NCI-H2107 (cell line): ENCODE measurements at regions not wholly inside any gene's neighbourhood (a gene's known extent, or its start where the extent isn't known, plus 50 kb on each side); places are given as distances from the start of the nearest gene placed in this dataset.
"Not testable (repeated sequence)": the region's sequence is repeated elsewhere in the genome, so short reads cannot be mapped to it uniquely, and the experiment has no call there.

Source experiments
- DNase-seq: peaks from one replicate; lab custom pipeline; 2025; lab: John Stamatoyannopoulos, UW

- DNase-seq: no peak
These were observed 156.3 kb downstream of the VSIG4 start for GRCh38 chrX:65883556-65883955.

GRCh38 chrX:65879977-65880799, 159.7 kb downstream of the VSIG4 start:
- DNase-seq: no peak

- DNase-seq: no peak
These were observed 161.4 kb downstream of the VSIG4 start for GRCh38 chrX:65878456-65878855.

DNA sequence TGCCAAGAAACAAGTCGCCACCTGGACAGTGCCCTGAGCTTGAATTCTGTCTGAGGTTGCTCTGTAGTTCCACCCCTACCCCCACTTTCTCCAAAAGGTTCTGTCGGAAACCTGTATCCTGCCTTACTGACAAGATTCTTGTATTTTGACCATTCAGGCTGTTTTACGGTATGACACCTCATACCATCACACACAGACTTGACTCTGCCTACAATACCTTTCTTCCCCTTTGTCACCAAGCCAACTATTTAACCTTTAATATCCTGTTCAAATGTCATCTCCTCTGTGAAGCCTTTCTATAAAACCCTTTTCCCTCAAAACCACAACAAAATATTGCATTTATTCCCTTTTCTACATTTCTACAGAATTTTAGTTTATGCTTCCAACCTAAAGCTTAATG, 161.9 kb downstream of the VSIG4 start:
- DNase-seq: no peak

GRCh38 chrX:65875614-65876013, 164.3 kb downstream of the VSIG4 start:
- DNase-seq: not testable (repeated sequence)

DNA sequence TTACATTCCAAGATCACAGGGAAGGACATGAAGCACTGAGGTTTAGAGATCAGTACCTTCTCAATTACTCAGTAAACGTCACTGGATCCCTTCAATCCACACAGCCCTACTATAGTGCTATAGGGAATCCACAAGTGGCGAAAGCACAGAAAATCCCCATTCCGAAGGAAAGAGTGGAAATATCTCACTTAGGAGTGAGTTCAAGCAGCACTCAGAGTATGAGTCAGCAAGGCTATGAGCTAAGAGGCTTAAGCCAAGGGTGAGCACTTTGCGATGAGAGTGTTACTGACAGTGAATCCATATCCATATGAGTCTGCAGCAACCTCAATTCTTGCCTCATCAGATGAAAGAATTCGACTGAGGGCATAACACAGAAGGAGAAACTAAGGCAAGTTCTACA, 165.1 kb downstream of the VSIG4 start:
- DNase-seq: no peak

GRCh38 chrX:65874110-65874509, 165.8 kb downstream of the VSIG4 start:
- no peak for DNase-seq

- no peak for DNase-seq
These were observed 166.5 kb downstream of the VSIG4 start for GRCh38 chrX:65873385-65873784.

DNA sequence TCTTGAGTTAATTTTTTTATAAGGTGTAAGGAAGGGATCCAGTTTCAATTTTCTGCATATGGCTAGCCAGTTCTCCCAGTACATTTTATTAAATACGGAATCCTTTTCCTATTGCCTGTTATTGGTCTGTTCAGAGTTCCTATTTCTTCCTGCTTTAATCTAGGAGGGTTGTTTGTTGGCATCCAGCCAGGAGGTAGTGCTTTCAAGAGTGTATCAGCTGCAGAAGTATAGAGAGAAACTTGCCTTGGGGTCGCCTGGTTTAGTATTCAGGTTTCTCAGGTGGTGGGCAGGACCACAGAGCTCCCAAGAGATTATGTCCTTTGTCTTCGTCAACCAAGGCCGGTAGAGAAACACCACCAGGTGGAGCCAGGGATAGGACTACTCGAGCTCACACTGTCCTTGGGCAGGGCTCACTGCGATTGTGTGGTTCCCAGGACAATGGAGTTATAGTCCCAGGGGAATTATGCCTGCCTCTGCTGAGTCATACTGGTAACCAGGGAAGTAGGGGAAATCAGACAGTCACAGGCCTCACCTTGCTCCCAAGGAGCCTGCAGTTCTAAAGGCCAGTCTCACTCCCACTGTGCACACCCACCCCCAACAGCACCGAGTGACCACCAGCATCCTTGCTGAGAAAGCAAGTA, 168.1 kb downstream of the VSIG4 start:
- peak; percentile 17 for DNase-seq

GRCh38 chrX:65870544-65870943, 169.3 kb downstream of the VSIG4 start:
- not testable (repeated sequence) for DNase-seq

DNA sequence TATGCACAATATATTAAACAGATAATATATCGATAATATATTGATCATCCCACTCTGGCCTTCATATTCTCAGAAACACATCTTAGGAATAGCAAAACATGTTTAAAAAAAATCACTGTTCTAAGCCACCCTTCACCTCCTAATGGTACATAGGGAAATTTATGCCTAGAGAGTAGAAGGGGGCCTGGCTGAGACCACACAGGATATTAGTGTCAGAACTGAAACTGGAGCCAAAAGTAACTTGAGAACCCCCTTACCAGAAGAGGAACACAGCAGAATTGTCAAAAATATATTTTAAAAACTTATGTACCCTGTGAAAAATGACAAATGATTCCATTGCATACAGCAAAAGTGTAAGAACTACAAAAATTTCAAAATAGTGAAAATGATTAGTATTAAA, 173.1 kb downstream of the VSIG4 start:
- DNase-seq: no peak

- DNase-seq: no peak
These were observed 173.7 kb downstream of the VSIG4 start for GRCh38 chrX:65866146-65866545.

- DNase-seq: no peak
These were observed 177.2 kb downstream of the VSIG4 start for GRCh38 chrX:65862638-65863037.

GRCh38 chrX:65859299-65859698, 180.6 kb downstream of the VSIG4 start:
- DNase-seq: no peak

GRCh38 chrX:65854437-65854836, 185.4 kb downstream of the VSIG4 start:
- DNase-seq: not testable (repeated sequence)

- DNase-seq: not testable (repeated sequence)
These were observed 183.9 kb downstream of the MSN start for GRCh38 chrX:65851306-65851705.

DNA sequence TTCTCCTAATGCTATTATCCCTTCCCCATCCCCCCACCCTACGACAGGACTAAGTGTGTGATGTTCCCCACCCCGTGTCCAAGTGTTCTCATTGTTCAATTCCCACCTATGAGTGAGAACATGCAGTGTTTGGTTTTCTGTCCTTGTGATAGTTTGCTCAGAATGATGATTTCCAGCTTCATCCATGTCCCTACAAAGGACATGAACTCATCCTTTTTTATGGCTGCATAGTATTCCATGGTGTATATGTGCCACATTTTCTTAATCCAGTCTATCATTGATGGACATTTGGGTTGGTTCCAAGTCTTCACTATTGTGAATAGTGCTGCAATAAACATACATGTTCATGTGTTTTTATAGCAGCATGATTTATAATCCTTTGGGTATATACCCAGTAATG, 183.4 kb downstream of the MSN start:
- not testable (repeated sequence) for DNase-seq

DNA sequence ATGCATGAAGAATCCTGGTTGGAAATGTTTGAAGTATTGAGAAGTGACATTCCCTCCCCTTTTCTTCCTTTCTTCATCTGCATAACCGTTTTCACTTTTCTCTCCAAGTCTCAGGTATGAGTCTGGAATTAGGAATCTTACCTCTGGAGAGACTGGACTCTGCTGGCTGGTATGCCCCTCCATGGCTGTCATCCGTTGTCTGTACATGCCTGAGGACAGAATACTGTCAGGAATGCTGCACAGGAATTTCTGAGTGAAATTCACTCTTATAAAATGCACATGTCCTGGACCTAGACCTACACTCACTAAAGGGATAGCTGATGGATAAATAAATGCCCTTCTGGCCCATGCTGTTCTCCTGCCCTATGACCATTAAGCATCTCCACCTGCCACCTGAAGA, 179.5 kb downstream of the MSN start:
- no peak for DNase-seq

DNA sequence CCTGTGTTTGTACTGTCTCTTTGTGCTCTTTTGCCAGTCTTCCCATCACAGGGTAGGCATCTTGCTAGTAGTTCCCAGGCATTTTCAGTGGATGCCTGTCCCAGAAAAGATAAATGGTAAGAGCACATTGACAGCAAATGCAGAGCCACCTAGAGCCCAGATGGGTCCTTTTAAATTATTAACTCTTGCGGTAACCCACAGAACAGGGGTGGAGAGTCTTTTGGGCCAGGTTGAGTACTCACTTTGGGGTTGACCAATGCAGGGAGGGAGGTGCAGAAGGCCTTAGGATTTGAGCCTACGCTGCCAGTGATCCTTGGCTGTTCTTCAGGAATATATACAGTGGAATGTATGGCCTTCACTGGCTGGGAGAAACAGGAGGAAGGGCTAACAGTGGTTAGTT, 173.8 kb downstream of the MSN start:
- no peak for DNase-seq

DNA sequence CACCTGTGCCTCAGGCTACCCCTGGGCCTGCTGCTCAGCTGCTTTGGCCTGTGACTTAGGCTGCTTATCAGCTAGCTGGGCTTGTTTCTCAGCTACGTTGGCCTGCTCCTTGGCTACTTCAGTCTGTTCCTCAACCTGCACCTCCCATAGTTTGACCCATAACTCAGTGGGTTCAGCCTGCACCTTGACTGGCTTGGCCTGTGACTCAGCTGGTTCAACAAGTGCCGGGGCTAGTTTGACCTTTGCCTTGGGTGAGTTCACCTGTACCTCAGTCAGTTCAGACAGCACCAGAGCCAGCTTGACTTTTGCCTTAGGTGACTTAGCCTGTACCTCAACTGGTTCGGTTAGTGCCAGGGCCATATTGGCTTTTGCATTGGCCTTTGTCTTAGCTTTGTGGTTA, 171.2 kb downstream of the MSN start:
- no peak for DNase-seq

DNA sequence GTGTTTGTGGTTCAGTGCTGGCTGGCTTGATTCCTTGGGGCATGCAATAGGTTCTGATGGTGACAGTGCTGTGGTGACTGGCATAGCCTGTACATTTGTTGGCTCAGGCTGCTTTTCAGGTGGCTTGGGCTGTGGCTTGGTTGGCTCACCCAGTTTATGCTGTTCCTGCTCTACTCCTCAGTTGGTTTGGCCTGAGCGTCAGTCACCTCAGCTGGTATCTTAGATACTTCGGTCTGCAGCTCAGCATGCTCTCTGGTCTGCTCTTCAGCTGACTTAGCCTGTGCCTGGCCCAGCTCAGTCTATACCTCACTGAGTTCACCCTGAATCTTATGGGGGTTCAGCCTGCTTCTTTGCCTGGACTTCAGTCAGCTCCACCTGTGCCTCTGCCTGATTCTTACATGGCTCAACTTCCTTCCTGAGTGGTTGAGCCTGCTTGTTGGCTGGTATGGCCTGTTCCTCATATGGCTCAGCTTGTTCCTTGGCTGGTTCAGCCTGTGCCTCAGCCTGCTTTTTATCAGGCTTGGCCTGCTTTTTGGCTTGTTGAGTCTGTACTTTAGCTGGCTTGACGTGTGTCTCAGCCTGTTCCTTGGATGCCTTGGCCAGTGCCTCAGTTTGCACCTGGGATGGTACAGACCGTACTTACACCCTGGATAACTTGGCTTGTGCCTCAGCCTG, 170.6 kb downstream of the MSN start:
- DNase-seq: no peak

- DNase-seq: no peak
These were observed 163.8 kb downstream of the MSN start for GRCh38 chrX:65831268-65831667.

DNA sequence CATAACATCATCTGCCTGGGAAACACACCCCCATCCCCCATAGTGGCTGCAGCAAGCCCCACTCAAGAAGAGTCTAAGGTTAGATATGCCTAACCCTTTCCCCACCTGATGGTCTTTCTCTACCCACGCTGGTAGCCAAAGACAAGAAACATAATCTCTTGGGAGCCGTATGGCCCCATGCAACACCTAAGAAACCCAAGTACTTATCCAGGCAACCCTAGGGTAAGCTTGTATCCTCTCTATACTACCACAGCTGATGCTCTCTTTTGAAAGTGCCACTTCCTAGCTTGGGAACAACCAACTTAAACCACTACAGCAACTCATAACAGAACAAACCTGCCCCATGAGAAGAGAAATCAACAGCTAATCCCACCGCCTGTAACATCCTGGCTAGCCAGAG, 161.1 kb downstream of the MSN start:
- DNase-seq: no peak
